ENCODE measurements at regions not wholly inside any gene's neighbourhood (a gene's known extent, or its start where the extent isn't known, plus 50 kb on each side); places are given as distances from the start of the nearest gene placed in this dataset.
A peak's percentile ranks its signal among the peaks of the same experiment; 100 is the strongest.

- no peaks in the 10 kb centered on the region for H3K27me3 ChIP-seq (ENCODE audit: control insufficient read depth, insufficient read depth, low read length)
- FAIRE-seq (no peak), DNase-seq (ENCODE audit: low read depth) (no peak)
- no peaks in the 10 kb centered on the region for H3K36me3 ChIP-seq (ENCODE audit: control insufficient read depth, insufficient read depth, low read length)
- H3K4me3 ChIP-seq (ENCODE audit: low read depth, low read length): no peak overlapping the region
- no peak for TF ChIP-seq CTCF (IDR thresholded peaks at IDR 0.05; ENCODE audit: insufficient read depth, low read length, severe bottlenecking)
Observed at GRCh38 chr5:155878991-155879575, 447.9 kb upstream of the SGCD start.

GRCh38 chr5:155884041-155884440, 442.9 kb upstream of the SGCD start:
- H3K36me3 ChIP-seq (ENCODE audit: control insufficient read depth, insufficient read depth, low read length): no peaks in the 10 kb centered on the region
- no peak overlapping the region for H3K4me3 ChIP-seq (ENCODE audit: low read depth, low read length)
- no peak for FAIRE-seq
- TF ChIP-seq CTCF (IDR thresholded peaks at IDR 0.05; ENCODE audit: insufficient read depth, low read length, severe bottlenecking): no peak
- no peaks in the 10 kb centered on the region for H3K27me3 ChIP-seq (ENCODE audit: control insufficient read depth, insufficient read depth, low read length)
- DNase-seq (ENCODE audit: low read depth): peak; percentile 13

- TF ChIP-seq CTCF (IDR thresholded peaks at IDR 0.05; ENCODE audit: insufficient read depth, low read length, severe bottlenecking): no peak
- DNase-seq (ENCODE audit: low read depth) (no peak), FAIRE-seq (no peak)
- no peaks in the 10 kb centered on the region for H3K36me3 ChIP-seq (ENCODE audit: control insufficient read depth, insufficient read depth, low read length)
- no peak overlapping the region for H3K4me3 ChIP-seq (ENCODE audit: low read depth, low read length)
- H3K27me3 ChIP-seq (ENCODE audit: control insufficient read depth, insufficient read depth, low read length): no peaks in the 10 kb centered on the region
Observed at GRCh38 chr5:155885199-155885598, 441.8 kb upstream of the SGCD start.

GRCh38 chr5:155886311-155887031, 440.5 kb upstream of the SGCD start:
- Histone ChIP-seq H3K27me3 (ENCODE audit: control insufficient read depth, insufficient read depth, low read length) (no peaks in the 10 kb centered on the region), H3K36me3 (ENCODE audit: control insufficient read depth, insufficient read depth, low read length) (no peaks in the 10 kb centered on the region), H3K4me3 (ENCODE audit: low read depth, low read length) (no peak overlapping the region)
- TF ChIP-seq CTCF (IDR thresholded peaks at IDR 0.05; ENCODE audit: insufficient read depth, low read length, severe bottlenecking): no peak
- DNase-seq (ENCODE audit: low read depth) (no peak), FAIRE-seq (no peak)

- Histone ChIP-seq H3K27me3 (ENCODE audit: control insufficient read depth, insufficient read depth, low read length) (no peaks in the 10 kb centered on the region), H3K4me3 (ENCODE audit: low read depth, low read length) (no peak overlapping the region), H3K36me3 (ENCODE audit: control insufficient read depth, insufficient read depth, low read length) (no peaks in the 10 kb centered on the region)
- FAIRE-seq: no peak
- no peak for DNase-seq (ENCODE audit: low read depth)
- TF ChIP-seq CTCF (IDR thresholded peaks at IDR 0.05; ENCODE audit: insufficient read depth, low read length, severe bottlenecking): no peak
Observed at GRCh38 chr5:155895484-155895883, 431.5 kb upstream of the SGCD start.

- no peaks in the 10 kb centered on the region for H3K27me3 ChIP-seq (ENCODE audit: control insufficient read depth, insufficient read depth, low read length)
Observed at GRCh38 chr5:155897761-155898160, 429.2 kb upstream of the SGCD start.

More at GRCh38 chr5:155897761-155898160, 429.2 kb upstream of the SGCD start:
- no peak overlapping the region for H3K4me3 ChIP-seq (ENCODE audit: low read depth, low read length)
- FAIRE-seq (no peak), DNase-seq (ENCODE audit: low read depth) (no peak)
- TF ChIP-seq CTCF (IDR thresholded peaks at IDR 0.05; ENCODE audit: insufficient read depth, low read length, severe bottlenecking): no peak
- H3K36me3 ChIP-seq (ENCODE audit: control insufficient read depth, insufficient read depth, low read length): no peaks in the 10 kb centered on the region

Measured in bronchial epithelial cell (primary cell).